ENCODE measurements at regions not wholly inside any gene's neighbourhood (a gene's known extent, or its start where the extent isn't known, plus 50 kb on each side); places are given as distances from the start of the nearest gene placed in this dataset.

- TF ChIP-seq CTCF (IDR thresholded peaks at IDR 0.05; ENCODE audit: low read length) (no peak), EZH2 (IDR thresholded peaks at IDR 0.05; ENCODE audit: borderline replicate concordance, low read length) (no peak)
These were observed 192.5 kb upstream of the SEMA3C start for GRCh38 chr7:81111358-81111757.

Measured in OCI-LY1 (cell line).